Kidney (tissue), 13 donors: ENCODE measurements at regions not wholly inside any gene's neighbourhood (a gene's known extent, or its start where the extent isn't known, plus 50 kb on each side); places are given as distances from the start of the nearest gene placed in this dataset.

Source experiments
- DNase-seq, 5 donors: peaks; one replicate each; pipeline ENCODE4 v3.0.0-alpha.2; 2013 to 2020
- FAIRE-seq: peaks from 2 replicates; lab custom pipeline; 2012; peaks lifted over from hg19 to GRCh38; lab: Jason Lieb, UNC
- H3K27ac ChIP-seq, 2 donors: one replicate each; pipeline ENCODE4 v1.7.0; 2013; ENCODE audit warnings: low read depth in 2 of 2, low read length in 2 of 2, inconsistent platforms in 1 of 2
- H3K27me3 ChIP-seq: one replicate; pipeline ENCODE4 v1.7.1; 2013; ENCODE audit warnings: low read length, inconsistent platforms; ENCODE audit not compliant: control insufficient read depth, insufficient read depth
- H3K36me3 ChIP-seq, 3 donors: one replicate each; pipeline versions ENCODE4 v1.7.0 to v1.7.1; 2013; ENCODE audit warnings: low read length in 3 of 3, control low read depth in 1 of 3, inconsistent platforms in 1 of 3; ENCODE audit not compliant: insufficient read depth in 3 of 3, control insufficient read depth in 2 of 3
- H3K4me1 ChIP-seq, 3 donors: one replicate each; pipeline versions ENCODE4 v1.7.0 to v1.7.1; 2013; ENCODE audit warnings: low read length in 3 of 3, inconsistent platforms in 1 of 3, low read depth in 1 of 3; ENCODE audit not compliant: control insufficient read depth in 2 of 3, insufficient read depth in 2 of 3
- H3K4me3 ChIP-seq, 3 donors: one replicate each; pipeline versions ENCODE4 v1.7.0 to v1.8.1; 2013; ENCODE audit warnings: low read length in 3 of 3, control low read depth in 1 of 3, inconsistent platforms in 1 of 3
- H3K9ac ChIP-seq, 3 donors: one replicate each; pipeline versions ENCODE4 v1.7.0 to v1.7.1; 2013; ENCODE audit warnings: low read length in 3 of 3, control low read depth in 1 of 3, inconsistent platforms in 1 of 3
- H3K9me3 ChIP-seq, 3 donors: one replicate each; pipeline versions ENCODE4 v1.7.0 to v1.7.1; 2013; ENCODE audit warnings: low read length in 3 of 3, control low read depth in 1 of 3, inconsistent platforms in 1 of 3; ENCODE audit not compliant: control insufficient read depth in 2 of 3, insufficient read depth in 1 of 3
- CTCF ChIP-seq: IDR thresholded peaks from 3 replicates; pipeline ENCODE4 v1.5.1; 2012; ENCODE audit warnings: mild to moderate bottlenecking, moderate library complexity, borderline replicate concordance; ENCODE audit not compliant: insufficient read depth; ENCODE audit errors: extremely low read depth
- intact Hi-C: fragments of 100-400 bp; cut with DNase I; formaldehyde crosslinking; loops from one replicate; pipeline ENCODE4 v1.11.1; 2022
- donor health status: control.
- donor health status: control.
- donor health status: control.
- donor health status: control.
- donor health status: control.
- donor health status: DM: yes; HTN: yes; CAD: no.
- donor health status: Normal renal cell carcinoma (clear cell type).

- DNase-seq, result no peak
- TF ChIP-seq CTCF, result no peak
- H3K27ac ChIP-seq, result no peak overlapping the region
- intact Hi-C loops, result no loop called here
- H3K4me1 ChIP-seq, result no peaks in the 10 kb centered on the region
- H3K36me3 ChIP-seq, result no peaks in the 10 kb centered on the region
- H3K27me3 ChIP-seq, result no peaks in the 10 kb centered on the region
- H3K4me3 ChIP-seq, result no peak overlapping the region
- H3K9ac ChIP-seq, result no peak overlapping the region
- H3K9me3 ChIP-seq, result no peaks in the 10 kb centered on the region
- no peak for FAIRE-seq
Observed at GRCh38 chr7:53306846-53307245, 271.4 kb downstream of the POM121L12 start.

- no peak for FAIRE-seq
- no peak overlapping the region for H3K9ac ChIP-seq
- no peak overlapping the region for H3K27ac ChIP-seq
- TF ChIP-seq CTCF, result no peak
- no peaks in the 10 kb centered on the region for H3K27me3 ChIP-seq
- no peaks in the 10 kb centered on the region for H3K4me1 ChIP-seq
- intact Hi-C loops, result no loop called here
- no peaks in the 10 kb centered on the region for H3K9me3 ChIP-seq
- H3K36me3 ChIP-seq, result no peaks in the 10 kb centered on the region
- H3K4me3 ChIP-seq, result no peak overlapping the region
- DNase-seq, result no peak
Observed at GRCh38 chr7:53311205-53311604, 275.8 kb downstream of the POM121L12 start.

GRCh38 chr7:53315981-53316380, 280.5 kb downstream of the POM121L12 start:
- DNase-seq (peak in 4 of 5 donors; percentile 39 to 70 (median 57)), FAIRE-seq (no peak)
- Histone ChIP-seq H3K36me3 (no peaks in the 10 kb centered on the region), H3K27ac (no peak overlapping the region), H3K4me3 (no peak overlapping the region), H3K9ac (no peak overlapping the region), H3K9me3 (no peaks in the 10 kb centered on the region), H3K27me3 (no peaks in the 10 kb centered on the region), H3K4me1 (no peaks in the 10 kb centered on the region)
- TF ChIP-seq CTCF, result no peak
- intact Hi-C loops, result no loop called here

GRCh38 chr7:53318566-53318965, 283.1 kb downstream of the POM121L12 start:
- intact Hi-C loops, result no loop called here

More at GRCh38 chr7:53318566-53318965, 283.1 kb downstream of the POM121L12 start:
- no peak for DNase-seq
- Histone ChIP-seq H3K27ac (no peak overlapping the region), H3K9ac (no peak overlapping the region), H3K36me3 (no peaks in the 10 kb centered on the region), H3K4me1 (no peaks in the 10 kb centered on the region), H3K27me3 (no peaks in the 10 kb centered on the region), H3K4me3 (no peak overlapping the region), H3K9me3 (no peaks in the 10 kb centered on the region)
- FAIRE-seq, result no peak
- TF ChIP-seq CTCF, result no peak
